K562 (cell line): ENCODE measurements at regions not wholly inside any gene's neighbourhood (a gene's known extent, or its start where the extent isn't known, plus 50 kb on each side); places are given as distances from the start of the nearest gene placed in this dataset.

ENCODE experiments used
- CTCF ChIP-seq, 3 experiments: IDR thresholded peaks in 2 of 3; conservative IDR thresholded peaks in 1 of 3; 2 replicates each; pipeline ENCODE4 v1.5.1; 2011 to 2012; ENCODE audit warnings: low read length in 3 of 3, mild to moderate bottlenecking in 3 of 3, control low read depth in 2 of 3, improper control_type of control experiment in 1 of 3, inconsistent platforms in 1 of 3, low read depth in 1 of 3, mixed read lengths in 1 of 3, moderate library complexity in 1 of 3; ENCODE audit not compliant: insufficient read depth in 2 of 3
- MED1 ChIP-seq: sonication (generic); formaldehyde crosslinking; IDR thresholded peaks from 2 replicates; pipeline ENCODE4 v1.8.1; 2023; ENCODE audit warnings: missing genetic modification reagents, borderline replicate concordance
- NR1H2 ChIP-seq: sonication (generic); formaldehyde crosslinking; IDR thresholded peaks from 2 replicates; pipeline ENCODE4 v1.4.0; 2020; ENCODE audit warnings: mild to moderate bottlenecking, missing genetic modification reagents
- SIN3A ChIP-seq, 2 experiments: fragments of 150-350 bp in 1 of 2; IDR thresholded peaks; 2 replicates each; pipeline ENCODE4 v1.6.1; 2011 to 2016; ENCODE audit warnings: borderline replicate concordance in 2 of 2, low read depth in 2 of 2, low read length in 2 of 2, mild to moderate bottlenecking in 2 of 2, moderate library complexity in 2 of 2; ENCODE audit not compliant: control insufficient read depth in 1 of 2

GRCh38 chr2:181362561-181362960 is 94.6 kb upstream of the ITGA4 start:
- TF ChIP-seq MED1 (CRISPR knock-in tag), result no peak
- TF ChIP-seq CTCF (IDR thresholded peaks at IDR 0.05 in 2 of 3, conservative IDR thresholded peaks at IDR 0.05 in 1 of 3; ENCODE audit: insufficient read depth in 2 of 3, low read depth in 1 of 3, low read length in 3 of 3), result no peak
- no peak for TF ChIP-seq NR1H2 (CRISPR knock-in tag)
- no peak for TF ChIP-seq SIN3A (IDR thresholded peaks at IDR 0.05; ENCODE audit: borderline replicate concordance in 2 of 2, control insufficient read depth in 1 of 2, low read depth in 2 of 2, low read length in 2 of 2)
